Astrocyte of the spinal cord (primary cell): ENCODE measurements at regions not wholly inside any gene's neighbourhood (a gene's known extent, or its start where the extent isn't known, plus 50 kb on each side); places are given as distances from the start of the nearest gene placed in this dataset.

Experiments used
- DNase-seq: peaks from one replicate; pipeline ENCODE4 v3.0.0; 2011; ENCODE audit warnings: low read depth, low spot score
- H3K4me3 ChIP-seq: 2 replicates; pipeline ENCODE4 v1.5.1; 2011; ENCODE audit warnings: low read depth, mild to moderate bottlenecking, low read length, moderate library complexity
- CTCF ChIP-seq: IDR thresholded peaks from 2 replicates; pipeline ENCODE4 v1.5.1; 2012; ENCODE audit warnings: low read depth, mild to moderate bottlenecking, low read length, inconsistent platforms
- in situ Hi-C: cut with HindIII; loops from 2 replicates; pipeline ENCODE4 v1.10.0; 2017; ENCODE audit warnings: low sequenced_read_pairs

DNA sequence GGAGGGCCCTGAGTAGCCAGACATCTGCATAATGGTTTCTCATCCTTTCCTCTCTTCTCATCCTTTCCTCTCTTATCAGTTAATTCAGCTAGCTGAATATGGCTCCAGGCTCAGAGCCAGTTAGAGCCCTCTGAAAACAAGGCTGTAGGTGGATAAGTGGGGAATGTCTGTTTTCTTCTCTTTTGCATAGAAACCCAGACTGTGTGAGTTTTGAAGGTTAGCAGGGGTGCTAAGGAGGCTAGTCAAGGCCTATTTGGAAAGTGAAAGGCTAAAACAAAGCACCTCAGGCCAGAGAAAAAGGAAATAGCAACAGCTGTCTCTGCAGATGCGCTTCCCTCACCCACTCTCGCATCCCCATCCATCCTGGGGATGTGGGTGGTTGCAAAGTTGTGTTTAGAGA lies 420.9 kb downstream of the SHISA9 start:
- no peak overlapping the region for H3K4me3 ChIP-seq
- TF ChIP-seq CTCF = no peak
- in situ Hi-C loops = no loop called here
- DNase-seq = no peak

DNA sequence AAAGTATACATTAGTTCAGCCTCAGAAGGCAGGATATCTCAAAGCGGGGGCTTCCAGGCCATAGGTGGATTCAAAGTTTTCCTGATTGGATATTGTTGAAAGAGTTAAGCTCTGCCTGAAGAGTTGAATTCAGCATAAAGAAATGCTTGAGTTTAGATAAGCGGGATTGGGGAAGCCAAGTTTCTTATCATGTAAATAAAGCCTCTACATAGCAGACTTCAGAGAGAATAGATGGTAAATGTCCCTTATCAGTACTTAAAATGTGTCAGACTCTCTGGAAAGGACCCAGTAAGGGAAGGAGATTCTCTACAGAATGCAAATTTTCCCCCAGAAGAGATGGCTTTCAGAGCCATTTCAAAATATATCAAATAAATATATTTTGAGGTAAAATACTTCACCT lies 423.5 kb downstream of the SHISA9 start:
- in situ Hi-C loops = no loop called here
- TF ChIP-seq CTCF = no peak
- DNase-seq = no peak
- no peak overlapping the region for H3K4me3 ChIP-seq

DNA sequence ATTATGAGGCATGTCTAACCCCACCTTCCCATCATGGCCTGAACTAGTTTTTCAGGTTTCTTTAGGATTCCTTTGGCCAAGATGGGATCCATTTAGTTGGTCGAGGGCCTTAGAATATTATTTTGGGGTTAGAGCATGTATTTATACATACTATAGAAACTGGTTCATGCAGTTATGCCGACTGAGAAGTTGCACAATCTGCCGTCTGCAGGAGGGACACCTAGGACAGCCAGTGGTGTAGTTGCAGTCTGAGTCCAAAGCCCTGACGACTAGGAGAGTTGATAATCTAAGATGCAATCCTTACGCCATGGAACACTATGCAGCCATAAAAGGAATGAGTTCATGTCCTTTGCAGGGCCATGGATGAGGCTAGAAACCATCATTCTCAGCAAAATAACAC lies 424.0 kb downstream of the SHISA9 start:
- TF ChIP-seq CTCF = no peak
- DNase-seq = no peak
- H3K4me3 ChIP-seq = no peak overlapping the region
- in situ Hi-C loops = no loop called here

GRCh38 chr16:13331918-13332317 lies 430.5 kb downstream of the SHISA9 start:
- no peak for TF ChIP-seq CTCF
- H3K4me3 ChIP-seq = no peak overlapping the region
- DNase-seq = no peak
- in situ Hi-C loops = no loop called here

DNA sequence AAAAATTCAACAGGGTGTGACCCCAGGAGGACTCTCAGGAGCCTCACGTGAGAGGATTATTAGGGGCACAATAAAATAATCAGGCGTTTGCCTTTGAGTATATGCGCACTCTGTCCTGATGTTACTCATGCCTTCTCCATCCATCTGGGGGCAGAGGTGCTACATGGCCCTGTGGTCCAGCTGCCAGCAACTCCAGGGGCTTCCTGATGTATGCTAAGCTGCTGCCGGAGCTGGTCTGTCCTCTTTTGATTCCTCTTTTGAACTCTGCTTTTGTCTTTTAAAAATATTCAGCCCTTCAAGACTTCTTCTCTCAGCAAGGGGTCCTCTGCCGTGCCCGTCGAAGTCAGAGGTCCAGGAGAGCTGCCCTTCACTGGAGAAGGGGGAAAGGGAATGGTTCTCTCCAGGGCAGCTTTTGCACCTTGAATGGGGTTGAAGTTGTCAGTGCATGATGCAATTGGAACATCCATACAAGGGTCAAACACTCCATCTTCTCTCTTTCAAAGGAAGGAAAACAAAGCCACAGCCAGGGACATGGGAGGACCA lies 431.4 kb downstream of the SHISA9 start:
- no peak for TF ChIP-seq CTCF
- DNase-seq = no peak
- no peak overlapping the region for H3K4me3 ChIP-seq
- in situ Hi-C loops = no loop called here

DNA sequence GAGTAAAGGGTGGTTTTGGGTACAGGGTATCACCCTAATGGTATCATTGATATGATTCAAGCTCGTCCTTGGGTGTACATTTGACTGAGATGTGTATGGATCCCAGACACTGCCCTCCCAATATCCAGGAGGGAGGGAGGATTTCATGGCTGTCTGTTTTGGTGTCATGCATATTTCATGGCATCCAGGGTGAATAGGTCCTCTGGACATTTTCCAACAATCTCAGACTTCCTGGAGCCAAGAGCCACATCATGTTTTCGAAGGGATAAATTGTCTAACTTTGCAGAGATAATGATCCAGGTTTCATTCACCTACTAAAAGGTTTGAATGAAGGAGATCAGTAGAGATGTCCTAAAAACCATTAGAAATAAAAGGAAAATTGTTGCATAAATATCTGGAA lies 431.9 kb downstream of the SHISA9 start:
- no peak for DNase-seq
- no peak overlapping the region for H3K4me3 ChIP-seq
- in situ Hi-C loops = no loop called here
- no peak for TF ChIP-seq CTCF

- no peak for DNase-seq
- in situ Hi-C loops = no loop called here
- TF ChIP-seq CTCF = no peak
- H3K4me3 ChIP-seq = no peak overlapping the region
Observed at GRCh38 chr16:13335879-13336278, 434.5 kb downstream of the SHISA9 start.
